IMR-90 (cell line): ENCODE measurements at regions not wholly inside any gene's neighbourhood (a gene's known extent, or its start where the extent isn't known, plus 50 kb on each side); places are given as distances from the start of the nearest gene placed in this dataset.

Experiments used
- ATAC-seq: fragments of 200-7000 bp; cut with Tn5 transposase; 2 replicates; pipeline ENCODE4 v1.9.1; 2020; ENCODE audit warnings: low read depth, mild to moderate bottlenecking, moderate library complexity
- BruUV-seq: library from RNA; stranded (reverse); fragments of 400-500 nt; replicated peaks from 2 replicates; lab custom pipeline; 2021; lab: Mats Ljungman, UMichigan
- CTCF ChIA-PET: fragments of 300-600 bp; formaldehyde crosslinking; extraction: SDS; loops from one replicate; lab custom pipeline; 2021; ENCODE audit warnings: antibody characterized with exemption; lab: Yijun Ruan, JAX
- POLR2A ChIA-PET: fragments of 300-600 bp; sonication (Branson Sonifier 250); formaldehyde crosslinking; loops from one replicate; lab custom pipeline; 2022; ENCODE audit warnings: antibody characterized with exemption; ENCODE audit not compliant: unreplicated experiment; lab: Charles Lee
- DNase-seq: peaks from one replicate; pipeline ENCODE4 v3.0.0; 2013
- H2AFZ ChIP-seq: replicated peaks from 2 replicates; pipeline ENCODE3; 2013; ENCODE audit warnings: low read length, mild to moderate bottlenecking; ENCODE audit not compliant: poor library complexity
- H2AK5ac ChIP-seq: 2 replicates; pipeline ENCODE4 v1.6.1; 2013; ENCODE audit warnings: low read depth, low read length, inconsistent platforms
- H2AK9ac ChIP-seq: replicated peaks from 2 replicates; pipeline ENCODE3; 2013; ENCODE audit warnings: mild to moderate bottlenecking, low read depth, low read length, moderate library complexity; ENCODE audit not compliant: poor library complexity
- H2BK120ac ChIP-seq: 2 replicates; pipeline ENCODE4 v1.6.1; 2013; ENCODE audit warnings: low read depth, low read length, inconsistent platforms
- H2BK15ac ChIP-seq: 3 replicates; pipeline ENCODE4 v1.6.1; 2013; ENCODE audit warnings: low read depth, low read length, inconsistent platforms
- H2BK20ac ChIP-seq: 2 replicates; pipeline ENCODE4 v1.6.1; 2013; ENCODE audit warnings: low read depth, mild to moderate bottlenecking, inconsistent platforms, low read length, moderate library complexity
- H2BK5ac ChIP-seq: 2 replicates; pipeline ENCODE4 v1.6.1; 2013; ENCODE audit warnings: mild to moderate bottlenecking, low read depth, low read length, inconsistent platforms; ENCODE audit not compliant: poor library complexity, severe bottlenecking
- H3K14ac ChIP-seq: replicated peaks from 2 replicates; pipeline ENCODE4 v1.6.1; 2013; ENCODE audit warnings: low read depth, low read length, inconsistent platforms
- H3K18ac ChIP-seq: 2 replicates; pipeline ENCODE4 v1.6.1; 2013; ENCODE audit warnings: low read depth, low read length, control low read depth
- H3K23ac ChIP-seq: 2 replicates; pipeline ENCODE4 v1.6.1; 2013; ENCODE audit warnings: low read depth, low read length, inconsistent platforms
- H3K27ac ChIP-seq: 2 replicates; pipeline ENCODE4 v1.5.1; 2013; ENCODE audit warnings: mild to moderate bottlenecking, control low read depth, low read length; ENCODE audit not compliant: insufficient read depth
- H3K27me3 ChIP-seq: 2 replicates; pipeline ENCODE4 v1.6.1; 2013; ENCODE audit warnings: low read length; ENCODE audit not compliant: control insufficient read depth, insufficient read depth
- H3K36me3 ChIP-seq: 2 replicates; pipeline ENCODE4 v1.6.1; 2013; ENCODE audit warnings: low read length, mixed read lengths; ENCODE audit not compliant: control insufficient read depth, insufficient read depth
- H3K4ac ChIP-seq: 2 replicates; pipeline ENCODE4 v1.6.1; 2013; ENCODE audit warnings: low read depth, low read length, inconsistent platforms
- H3K4me1 ChIP-seq: 2 replicates; pipeline ENCODE4 v1.6.1; 2013; ENCODE audit warnings: low read length, mixed read lengths; ENCODE audit not compliant: control insufficient read depth, insufficient read depth
- H3K4me2 ChIP-seq: 2 replicates; pipeline ENCODE4 v1.6.1; 2013; ENCODE audit warnings: low read depth, mild to moderate bottlenecking, control low read depth, low read length, moderate library complexity
- H3K4me3 ChIP-seq: 2 replicates; pipeline ENCODE4 v1.5.1; 2013; ENCODE audit warnings: low read depth, mild to moderate bottlenecking, control low read depth, low read length, moderate library complexity; ENCODE audit not compliant: insufficient read depth
- H3K56ac ChIP-seq: 2 replicates; pipeline ENCODE4 v1.6.1; 2013; ENCODE audit warnings: low read length, inconsistent platforms; ENCODE audit not compliant: insufficient read depth; ENCODE audit errors: extremely low read depth
- H3K79me1 ChIP-seq, 2 experiments: 2 replicates each; pipeline ENCODE4 v1.6.1; 2013; ENCODE audit warnings: low read length in 2 of 2, inconsistent platforms in 1 of 2, low read depth in 1 of 2
- H3K9ac ChIP-seq: 2 replicates; pipeline ENCODE4 v1.6.1; 2013; ENCODE audit warnings: low read depth, low read length, control low read depth
- H3K9me1 ChIP-seq: 2 replicates; pipeline ENCODE4 v1.6.1; 2013; ENCODE audit warnings: low read length, inconsistent platforms; ENCODE audit not compliant: insufficient read depth
- H3K9me3 ChIP-seq: 2 replicates; pipeline ENCODE4 v1.6.1; 2013; ENCODE audit warnings: low read length; ENCODE audit not compliant: control insufficient read depth, insufficient read depth
- H4K20me1 ChIP-seq: 2 replicates; pipeline ENCODE4 v1.6.1; 2013; ENCODE audit warnings: low read length, inconsistent platforms; ENCODE audit not compliant: insufficient read depth
- H4K5ac ChIP-seq: 2 replicates; pipeline ENCODE4 v1.6.1; 2013; ENCODE audit warnings: mild to moderate bottlenecking, low read depth, low read length, control low read depth
- H4K8ac ChIP-seq, 2 experiments: 2 replicates each; pipeline ENCODE4 v1.6.1; 2013; ENCODE audit warnings: low read depth in 2 of 2, low read length in 2 of 2, control low read depth in 1 of 2, inconsistent platforms in 1 of 2
- H4K91ac ChIP-seq: 2 replicates; pipeline ENCODE4 v1.6.1; 2013; ENCODE audit warnings: low read depth, low read length, inconsistent platforms; ENCODE audit not compliant: insufficient read depth
- CEBPB ChIP-seq: IDR thresholded peaks from 2 replicates; pipeline ENCODE4 v1.6.1; 2012; ENCODE audit warnings: low read depth, low read length, improper control_type of control experiment
- CHD1 ChIP-seq: IDR thresholded peaks from 2 replicates; pipeline ENCODE4 v1.6.1; 2012; ENCODE audit warnings: low read depth, low read length, improper control_type of control experiment
- ELK1 ChIP-seq: fragments of 150-350 bp; IDR thresholded peaks from 2 replicates; pipeline ENCODE4 v1.6.1; 2016; ENCODE audit warnings: low read depth, mild to moderate bottlenecking, low read length, moderate library complexity, borderline replicate concordance
- FOS ChIP-seq: fragments of 150-350 bp; IDR thresholded peaks from 2 replicates; pipeline ENCODE4 v1.6.1; 2016; ENCODE audit warnings: low read depth, low read length
- MAFK ChIP-seq: IDR thresholded peaks from 2 replicates; pipeline ENCODE4 v1.6.1; 2012; ENCODE audit warnings: low read depth, low read length, improper control_type of control experiment
- MAZ ChIP-seq: IDR thresholded peaks from 2 replicates; pipeline ENCODE4 v1.6.1; 2012; ENCODE audit warnings: low read depth, mild to moderate bottlenecking, low read length, improper control_type of control experiment, moderate library complexity, borderline replicate concordance
- MXI1 ChIP-seq: IDR thresholded peaks from 2 replicates; pipeline ENCODE4 v1.6.1; 2012; ENCODE audit warnings: low read depth, mild to moderate bottlenecking, low read length, moderate library complexity, borderline replicate concordance
- NFE2L2 ChIP-seq: fragments of 150-350 bp; IDR thresholded peaks from 2 replicates; pipeline ENCODE4 v1.6.1; 2016; ENCODE audit warnings: low read depth, mild to moderate bottlenecking, low read length
- POLR2A ChIP-seq: IDR thresholded peaks from 2 replicates; pipeline ENCODE4 v1.6.1; 2012; ENCODE audit warnings: mild to moderate bottlenecking, low read depth, low read length
- RAD21 ChIP-seq: IDR thresholded peaks from 2 replicates; pipeline ENCODE4 v1.6.1; 2012; ENCODE audit warnings: low read length, improper control_type of control experiment
- RCOR1 ChIP-seq: IDR thresholded peaks from 2 replicates; pipeline ENCODE4 v1.6.1; 2012; ENCODE audit warnings: mild to moderate bottlenecking, low read length, improper control_type of control experiment; ENCODE audit not compliant: insufficient replicate concordance
- RFX5 ChIP-seq: IDR thresholded peaks from 2 replicates; pipeline ENCODE4 v1.8.0; 2012; ENCODE audit warnings: low read depth, mild to moderate bottlenecking, low read length, moderate library complexity
- SMC3 ChIP-seq: fragments of 150-350 bp; IDR thresholded peaks from 2 replicates; pipeline ENCODE4 v1.6.1; 2016; ENCODE audit warnings: low read depth, mild to moderate bottlenecking, antibody characterized with exemption, low read length, moderate library complexity
- USF2 ChIP-seq: fragments of 150-350 bp; IDR thresholded peaks from 2 replicates; pipeline ENCODE4 v1.6.1; 2017; ENCODE audit warnings: mild to moderate bottlenecking, antibody characterized with exemption, low read length, low read depth
- WGBS, 2 experiments: methylation state at CpG; one replicate each; pipeline versions ENCODE4 v1.1.5 to v1.1.7; 2013; ENCODE audit warnings: missing lambda C conversion rate in 2 of 2; ENCODE audit not compliant: insufficient read length in 1 of 2; ENCODE audit errors: extremely low coverage in 2 of 2; 5-methylcytosine and 5-hydroxymethylcytosine counted together
- dilution Hi-C: fragments of 300-500 bp; cut with HindIII; formaldehyde crosslinking; loops from one replicate; pipeline ENCODE4 v1.14.3; 2018; ENCODE audit warnings: low sequenced_read_pairs; ENCODE audit not compliant: unreplicated experiment
- in situ Hi-C: fragments of 300-500 bp; cut with MboI; formaldehyde crosslinking; loops from 3 replicates; pipeline ENCODE4 v1.14.3; 2019; ENCODE audit warnings: low sequenced_read_pairs, inconsistent platforms, mixed read lengths
- intact Hi-C: fragments of 100-400 bp; cut with micrococcal nuclease; formaldehyde crosslinking; loops from 2 replicates; pipeline ENCODE4 v1.10.0; 2022

GRCh38 chr7:101740981-101741725, 76.3 kb upstream of the CUX1 start:
- H2AK5ac ChIP-seq: no peak overlapping the region
- no peak overlapping the region for H3K23ac ChIP-seq
- no peak overlapping the region for H2AFZ ChIP-seq
- dilution Hi-C loops (no loop called here), in situ Hi-C loops (no loop called here), intact Hi-C loops (no loop called here)
- H2AK9ac ChIP-seq: peak overlapping the region; percentile 66
- no peak overlapping the region for H3K14ac ChIP-seq
- no peak overlapping the region for H4K5ac ChIP-seq
- no peak overlapping the region for H3K4me2 ChIP-seq
- H3K79me1 ChIP-seq: no peaks in the 10 kb centered on the region
- H3K4ac ChIP-seq: no peak overlapping the region
- CTCF ChIA-PET: interaction anchor here (1.2 kb wide), 1 partner anchor 38 kb away, joined by 3 read pairs; no protein-coding TSS in a partner anchor
- no peaks in the 10 kb centered on the region for H3K4me1 ChIP-seq
- H3K9ac ChIP-seq: no peak overlapping the region
- no peak overlapping the region for H4K91ac ChIP-seq
- H2BK120ac ChIP-seq: no peak overlapping the region
- H2BK15ac ChIP-seq: no peak overlapping the region
- H3K4me3 ChIP-seq: no peak overlapping the region
- H3K27ac ChIP-seq: no peak overlapping the region
- no peak overlapping the region for H2BK5ac ChIP-seq
- H3K27me3 ChIP-seq: peaks cover 25% of the 10 kb centered on the region
- no peaks in the 10 kb centered on the region for H3K36me3 ChIP-seq
- no peak overlapping the region for H2BK20ac ChIP-seq
- no peak for TF ChIP-seq RCOR1
- TF ChIP-seq MAFK: no peak
- no peak for TF ChIP-seq CEBPB
- no peak for TF ChIP-seq RFX5
- TF ChIP-seq ELK1: no peak
- TF ChIP-seq RAD21: no peak
- TF ChIP-seq CHD1: no peak
- TF ChIP-seq FOS: no peak
- TF ChIP-seq MAZ: no peak
- TF ChIP-seq SMC3: no peak
- TF ChIP-seq MXI1: no peak
- TF ChIP-seq NFE2L2: no peak
- TF ChIP-seq POLR2A: no peak
- TF ChIP-seq USF2: no peak
- BruUV-seq: no TSS peak
- H3K18ac ChIP-seq: no peak overlapping the region
- no peaks in the 10 kb centered on the region for H4K20me1 ChIP-seq
- H3K9me1 ChIP-seq: no peaks in the 10 kb centered on the region
- no CpG with 5 or more reads among the region's 9 CpGs for WGBS, 2 experiments
- POLR2A ChIA-PET: no interaction called here
- no peak for ATAC-seq
- H4K8ac ChIP-seq: no peak overlapping the region
- no peak overlapping the region for H3K56ac ChIP-seq
- no peak for DNase-seq
- H3K9me3 ChIP-seq: no peaks in the 10 kb centered on the region
